ENCODE measurements at regions not wholly inside any gene's neighbourhood (a gene's known extent, or its start where the extent isn't known, plus 50 kb on each side); places are given as distances from the start of the nearest gene placed in this dataset.

DNA sequence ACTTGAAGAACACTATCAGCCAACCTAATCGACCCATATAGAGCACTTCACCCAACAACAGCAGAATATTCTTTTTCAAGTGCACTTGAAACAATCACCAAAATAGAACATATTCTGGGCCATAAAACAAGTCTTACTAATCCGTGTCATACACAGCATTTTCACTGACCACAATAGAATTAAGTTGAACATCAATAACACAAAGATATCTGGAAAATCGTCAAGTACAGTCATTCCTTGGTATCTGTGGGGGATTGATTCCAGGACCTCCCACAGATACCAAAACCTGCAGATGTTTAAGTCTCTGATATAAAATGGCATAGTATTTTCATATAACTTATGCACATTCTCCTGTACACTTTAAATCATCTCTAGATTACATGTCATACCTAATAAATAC is 295.7 kb downstream of the BCL11B start:
- Histone ChIP-seq H2BK120ac (ENCODE audit: insufficient read depth, low read length, poor library complexity) (no peak overlapping the region), H3K9ac (ENCODE audit: low read length) (no peak overlapping the region), H2AK5ac (ENCODE audit: low read length) (no peak overlapping the region), H3K79me2 (ENCODE audit: control insufficient read depth, insufficient read depth, low read length, poor library complexity) (no peaks in the 10 kb centered on the region), H4K8ac (ENCODE audit: low read depth, low read length) (no peak overlapping the region), H3K9me3 (ENCODE audit: insufficient read depth, low read depth, low read length) (no peaks in the 10 kb centered on the region), H3K18ac (ENCODE audit: low read length) (no peak overlapping the region), H3K27me3 (ENCODE audit: insufficient read depth, low read length) (no peaks in the 10 kb centered on the region), H3K27ac (ENCODE audit: low read depth, low read length) (no peak overlapping the region), H3K23ac (ENCODE audit: low read length) (no peak overlapping the region), H3K4me1 (ENCODE audit: control insufficient read depth in 1 of 2, insufficient read depth in 2 of 2, low read length in 2 of 2) (no peaks in the 10 kb centered on the region), H3K14ac (ENCODE audit: low read length) (no peak overlapping the region), H4K12ac (ENCODE audit: low read depth, low read length) (no peak overlapping the region), H2BK12ac (ENCODE audit: low read length) (no peak overlapping the region), H3K4me2 (ENCODE audit: low read length) (no peak overlapping the region), H3K36me3 (ENCODE audit: control insufficient read depth in 1 of 2, insufficient read depth in 2 of 2, low read length in 2 of 2) (no peaks in the 10 kb centered on the region), H3K4me3 (ENCODE audit: low read depth, low read length) (no peak overlapping the region), H4K91ac (ENCODE audit: low read depth, low read length) (no peak overlapping the region), H3K4ac (ENCODE audit: low read depth, low read length) (no peak overlapping the region), H2AFZ (ENCODE audit: insufficient read depth, low read length, poor library complexity) (no peak overlapping the region), H2BK5ac (ENCODE audit: low read depth, low read length, poor library complexity) (no peak overlapping the region), H3K79me1 (ENCODE audit: low read length) (no peaks in the 10 kb centered on the region)
- no peak for DNase-seq
- WGBS (ENCODE audit: extremely low coverage, insufficient coverage, insufficient read length): no CpG with 5 or more reads among the region's 3 CpGs

DNA sequence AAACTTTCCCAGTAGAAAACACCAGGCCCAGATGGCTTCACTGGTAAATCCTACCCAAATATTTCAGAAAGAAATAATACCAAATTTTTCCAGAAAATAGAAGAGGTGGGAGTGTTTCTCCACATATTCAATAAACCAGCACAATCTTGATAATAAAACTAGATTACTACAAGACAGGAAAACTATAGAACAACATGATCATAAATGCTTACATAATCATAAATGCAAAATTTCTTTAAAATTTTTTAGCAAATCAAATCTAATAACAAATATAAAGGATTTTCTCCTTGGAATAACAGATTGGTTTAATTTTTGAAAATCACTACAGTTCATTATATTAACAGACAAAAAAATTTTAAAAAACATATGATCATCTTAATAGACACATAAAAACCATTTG is 294.5 kb downstream of the BCL11B start:
- H3K79me2 ChIP-seq (ENCODE audit: control insufficient read depth, insufficient read depth, low read length, poor library complexity): no peaks in the 10 kb centered on the region
- no peak overlapping the region for H2BK120ac ChIP-seq (ENCODE audit: insufficient read depth, low read length, poor library complexity)
- H3K79me1 ChIP-seq (ENCODE audit: low read length): no peaks in the 10 kb centered on the region
- no peak overlapping the region for H3K4me2 ChIP-seq (ENCODE audit: low read length)
- no peak overlapping the region for H3K14ac ChIP-seq (ENCODE audit: low read length)
- H2AK5ac ChIP-seq (ENCODE audit: low read length): no peak overlapping the region
- H3K18ac ChIP-seq (ENCODE audit: low read length): no peak overlapping the region
- no peak overlapping the region for H2BK12ac ChIP-seq (ENCODE audit: low read length)
- no peaks in the 10 kb centered on the region for H3K36me3 ChIP-seq (ENCODE audit: control insufficient read depth in 1 of 2, insufficient read depth in 2 of 2, low read length in 2 of 2)
- no peaks in the 10 kb centered on the region for H3K9me3 ChIP-seq (ENCODE audit: insufficient read depth, low read depth, low read length)
- no peak overlapping the region for H3K27ac ChIP-seq (ENCODE audit: low read depth, low read length)
- no peaks in the 10 kb centered on the region for H3K27me3 ChIP-seq (ENCODE audit: insufficient read depth, low read length)
- H2AFZ ChIP-seq (ENCODE audit: insufficient read depth, low read length, poor library complexity): no peak overlapping the region
- no peak overlapping the region for H3K4me3 ChIP-seq (ENCODE audit: low read depth, low read length)
- H3K23ac ChIP-seq (ENCODE audit: low read length): no peak overlapping the region
- no peak overlapping the region for H3K4ac ChIP-seq (ENCODE audit: low read depth, low read length)
- H3K4me1 ChIP-seq (ENCODE audit: control insufficient read depth in 1 of 2, insufficient read depth in 2 of 2, low read length in 2 of 2): no peaks in the 10 kb centered on the region
- DNase-seq: no peak
- H2BK5ac ChIP-seq (ENCODE audit: low read depth, low read length, poor library complexity): no peak overlapping the region
- no peak overlapping the region for H3K9ac ChIP-seq (ENCODE audit: low read length)
- no peak overlapping the region for H4K12ac ChIP-seq (ENCODE audit: low read depth, low read length)
- H4K91ac ChIP-seq (ENCODE audit: low read depth, low read length): no peak overlapping the region
- H4K8ac ChIP-seq (ENCODE audit: low read depth, low read length): no peak overlapping the region

- no peak overlapping the region for H3K4ac ChIP-seq (ENCODE audit: low read depth, low read length)
- H4K91ac ChIP-seq (ENCODE audit: low read depth, low read length): no peak overlapping the region
Observed at GRCh38 chr14:98982986-98983385, 289.0 kb downstream of the BCL11B start.

GRCh38 chr14:98984027-98984718 is 287.8 kb downstream of the BCL11B start:
- no peak overlapping the region for H4K91ac ChIP-seq (ENCODE audit: low read depth, low read length)
- no peak overlapping the region for H3K14ac ChIP-seq (ENCODE audit: low read length)
- WGBS (ENCODE audit: extremely low coverage, insufficient coverage, insufficient read length): no CpG with 5 or more reads among the region's 11 CpGs
- no peak overlapping the region for H3K9ac ChIP-seq (ENCODE audit: low read length)
- H2BK12ac ChIP-seq (ENCODE audit: low read length): no peak overlapping the region
- no peaks in the 10 kb centered on the region for H3K79me1 ChIP-seq (ENCODE audit: low read length)
- no peaks in the 10 kb centered on the region for H3K79me2 ChIP-seq (ENCODE audit: control insufficient read depth, insufficient read depth, low read length, poor library complexity)
- H2AK5ac ChIP-seq (ENCODE audit: low read length): no peak overlapping the region
- H3K4me2 ChIP-seq (ENCODE audit: low read length): no peak overlapping the region
- no peak for DNase-seq
- no peak overlapping the region for H3K4ac ChIP-seq (ENCODE audit: low read depth, low read length)
- H3K27ac ChIP-seq (ENCODE audit: low read depth, low read length): no peak overlapping the region
- H4K12ac ChIP-seq (ENCODE audit: low read depth, low read length): no peak overlapping the region
- H3K9me3 ChIP-seq (ENCODE audit: insufficient read depth, low read depth, low read length): no peaks in the 10 kb centered on the region
- H2BK5ac ChIP-seq (ENCODE audit: low read depth, low read length, poor library complexity): no peak overlapping the region
- H3K18ac ChIP-seq (ENCODE audit: low read length): no peak overlapping the region
- H3K4me1 ChIP-seq (ENCODE audit: control insufficient read depth in 1 of 2, insufficient read depth in 2 of 2, low read length in 2 of 2): no peaks in the 10 kb centered on the region
- no peak overlapping the region for H2BK120ac ChIP-seq (ENCODE audit: insufficient read depth, low read length, poor library complexity)
- no peak overlapping the region for H3K23ac ChIP-seq (ENCODE audit: low read length)
- no peak overlapping the region for H4K8ac ChIP-seq (ENCODE audit: low read depth, low read length)
- H3K36me3 ChIP-seq (ENCODE audit: control insufficient read depth in 1 of 2, insufficient read depth in 2 of 2, low read length in 2 of 2): no peaks in the 10 kb centered on the region
- H3K27me3 ChIP-seq (ENCODE audit: insufficient read depth, low read length): no peaks in the 10 kb centered on the region
- no peak overlapping the region for H2AFZ ChIP-seq (ENCODE audit: insufficient read depth, low read length, poor library complexity)
- H3K4me3 ChIP-seq (ENCODE audit: low read depth, low read length): no peak overlapping the region

More at GRCh38 chr14:98982986-98983385, 289.0 kb downstream of the BCL11B start:
- Histone ChIP-seq H3K9ac (ENCODE audit: low read length) (no peak overlapping the region), H3K23ac (ENCODE audit: low read length) (no peak overlapping the region), H3K27ac (ENCODE audit: low read depth, low read length) (no peak overlapping the region), H2AFZ (ENCODE audit: insufficient read depth, low read length, poor library complexity) (no peak overlapping the region), H2AK5ac (ENCODE audit: low read length) (no peak overlapping the region), H3K4me2 (ENCODE audit: low read length) (no peak overlapping the region), H3K27me3 (ENCODE audit: insufficient read depth, low read length) (no peaks in the 10 kb centered on the region), H3K14ac (ENCODE audit: low read length) (no peak overlapping the region), H4K8ac (ENCODE audit: low read depth, low read length) (no peak overlapping the region), H3K9me3 (ENCODE audit: insufficient read depth, low read depth, low read length) (no peaks in the 10 kb centered on the region), H3K36me3 (ENCODE audit: control insufficient read depth in 1 of 2, insufficient read depth in 2 of 2, low read length in 2 of 2) (no peaks in the 10 kb centered on the region), H3K79me2 (ENCODE audit: control insufficient read depth, insufficient read depth, low read length, poor library complexity) (no peaks in the 10 kb centered on the region), H2BK120ac (ENCODE audit: insufficient read depth, low read length, poor library complexity) (no peak overlapping the region), H2BK12ac (ENCODE audit: low read length) (no peak overlapping the region), H3K4me1 (ENCODE audit: control insufficient read depth in 1 of 2, insufficient read depth in 2 of 2, low read length in 2 of 2) (no peaks in the 10 kb centered on the region), H3K18ac (ENCODE audit: low read length) (no peak overlapping the region), H3K79me1 (ENCODE audit: low read length) (no peaks in the 10 kb centered on the region), H4K12ac (ENCODE audit: low read depth, low read length) (no peak overlapping the region), H2BK5ac (ENCODE audit: low read depth, low read length, poor library complexity) (no peak overlapping the region), H3K4me3 (ENCODE audit: low read depth, low read length) (no peak overlapping the region)
- DNase-seq: no peak
- no CpG with 5 or more reads among the region's 8 CpGs for WGBS (ENCODE audit: extremely low coverage, insufficient coverage, insufficient read length)
